Cardiac muscle cell (in vitro differentiated cells and primary cell): ENCODE measurements at regions not wholly inside any gene's neighbourhood (a gene's known extent, or its start where the extent isn't known, plus 50 kb on each side); places are given as distances from the start of the nearest gene placed in this dataset.
"Not testable (repeated sequence)": the region's sequence is repeated elsewhere in the genome, so short reads cannot be mapped to it uniquely, and the experiment has no call there.

Experiments used
- DNase-seq, 2 donors: peaks; one replicate each; pipeline versions ENCODE4 v3.0.0 to v3.0.0-alpha.2; 2010 to 2017; ENCODE audit warnings: low read depth in 1 of 2, low spot score in 1 of 2
- H3K27ac ChIP-seq: fragments of 200-600 bp; sonication (generic); 2 replicates; pipeline ENCODE4 v1.5.1; 2016
- H3K27me3 ChIP-seq: fragments of 200-600 bp; sonication (generic); 2 replicates; pipeline ENCODE4 v1.6.0; 2016; ENCODE audit warnings: control low read depth
- H3K36me3 ChIP-seq: fragments of 200-600 bp; sonication (generic); 2 replicates; pipeline ENCODE4 v1.5.1; 2016; ENCODE audit warnings: control low read depth
- H3K4me1 ChIP-seq: fragments of 200-600 bp; sonication (generic); 2 replicates; pipeline ENCODE4 v1.8.1; 2017; ENCODE audit warnings: low read depth, mild to moderate bottlenecking, mixed run types
- H3K4me3 ChIP-seq: fragments of 200-600 bp; sonication (generic); 2 replicates; pipeline ENCODE4 v1.5.1; 2016; ENCODE audit warnings: mild to moderate bottlenecking
- H3K9me3 ChIP-seq: fragments of 200-600 bp; sonication (generic); 2 replicates; pipeline ENCODE4 v1.5.1; 2017; ENCODE audit warnings: low read depth, mild to moderate bottlenecking, control low read depth
- TF ChIP-seq, protein P1 (sequence below): IDR thresholded peaks from 2 replicates; pipeline ENCODE4 v1.5.1; 2012; ENCODE audit warnings: low read depth, mild to moderate bottlenecking, low read length

DNA sequence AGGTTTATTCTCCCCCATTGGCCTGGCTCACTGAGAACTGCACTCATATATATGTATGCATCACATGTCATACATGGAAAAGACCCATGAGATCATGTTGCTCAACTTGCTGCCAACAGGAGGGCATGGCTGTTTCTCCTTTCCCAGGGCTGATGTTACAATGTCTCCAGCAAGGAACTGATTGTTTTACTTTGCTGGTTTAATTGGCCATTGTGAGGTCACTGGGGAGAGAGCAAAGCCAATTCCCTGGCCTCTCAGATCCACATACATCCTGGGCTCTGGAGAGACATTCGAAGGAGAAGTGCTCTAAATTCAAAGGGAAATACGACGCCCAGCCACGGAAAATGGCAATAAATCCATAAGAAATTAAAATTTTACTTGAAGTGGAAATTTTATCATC, 287.8 kb downstream of the WDR11 start:
- TF ChIP-seq, protein P1, sequence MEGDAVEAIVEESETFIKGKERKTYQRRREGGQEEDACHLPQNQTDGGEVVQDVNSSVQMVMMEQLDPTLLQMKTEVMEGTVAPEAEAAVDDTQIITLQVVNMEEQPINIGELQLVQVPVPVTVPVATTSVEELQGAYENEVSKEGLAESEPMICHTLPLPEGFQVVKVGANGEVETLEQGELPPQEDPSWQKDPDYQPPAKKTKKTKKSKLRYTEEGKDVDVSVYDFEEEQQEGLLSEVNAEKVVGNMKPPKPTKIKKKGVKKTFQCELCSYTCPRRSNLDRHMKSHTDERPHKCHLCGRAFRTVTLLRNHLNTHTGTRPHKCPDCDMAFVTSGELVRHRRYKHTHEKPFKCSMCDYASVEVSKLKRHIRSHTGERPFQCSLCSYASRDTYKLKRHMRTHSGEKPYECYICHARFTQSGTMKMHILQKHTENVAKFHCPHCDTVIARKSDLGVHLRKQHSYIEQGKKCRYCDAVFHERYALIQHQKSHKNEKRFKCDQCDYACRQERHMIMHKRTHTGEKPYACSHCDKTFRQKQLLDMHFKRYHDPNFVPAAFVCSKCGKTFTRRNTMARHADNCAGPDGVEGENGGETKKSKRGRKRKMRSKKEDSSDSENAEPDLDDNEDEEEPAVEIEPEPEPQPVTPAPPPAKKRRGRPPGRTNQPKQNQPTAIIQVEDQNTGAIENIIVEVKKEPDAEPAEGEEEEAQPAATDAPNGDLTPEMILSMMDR = no peak
- DNase-seq = no peak
- H3K4me3 ChIP-seq = no peak overlapping the region

DNA sequence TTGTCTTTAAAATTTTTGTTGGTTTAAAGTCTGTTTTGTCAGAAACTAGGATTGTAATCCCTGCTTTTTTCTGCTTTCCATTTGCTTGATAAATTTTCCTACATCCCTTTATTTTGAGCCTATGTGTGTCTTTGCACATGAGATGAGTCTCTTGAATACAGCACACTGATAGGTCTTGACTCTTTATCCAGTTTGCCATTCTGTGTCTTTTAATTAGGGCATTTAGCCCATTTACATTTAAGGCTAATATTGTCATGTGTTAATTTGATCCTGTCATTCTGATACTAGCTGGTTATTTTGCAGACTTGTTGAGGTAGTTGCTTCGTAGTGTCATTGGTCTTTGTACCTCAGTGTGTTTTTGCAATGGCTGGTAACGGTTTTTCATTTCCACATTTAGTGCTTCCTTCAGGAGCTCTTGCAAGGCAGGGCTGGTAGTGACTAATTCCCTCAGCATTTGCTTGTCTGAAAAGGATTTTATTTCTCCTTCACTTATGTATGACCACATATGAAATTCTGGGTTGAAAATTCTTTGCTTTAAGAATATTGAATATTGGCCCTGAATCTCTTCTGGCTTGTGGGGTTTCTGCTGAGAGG, 294.7 kb downstream of the WDR11 start:
- H3K36me3 ChIP-seq, H3K27me3 ChIP-seq, H3K27ac ChIP-seq, DNase-seq, H3K4me3 ChIP-seq, H3K4me1 ChIP-seq, H3K9me3 ChIP-seq: not testable (repeated sequence)

More for the DNA sequence above, 287.8 kb downstream of the WDR11 start:
- peaks cover 14% of the 10 kb centered on the region for H3K4me1 ChIP-seq
- H3K36me3 ChIP-seq = no peaks in the 10 kb centered on the region
- H3K9me3 ChIP-seq = no peaks in the 10 kb centered on the region
- no peaks in the 10 kb centered on the region for H3K27me3 ChIP-seq
- H3K27ac ChIP-seq = no peak overlapping the region

DNA sequence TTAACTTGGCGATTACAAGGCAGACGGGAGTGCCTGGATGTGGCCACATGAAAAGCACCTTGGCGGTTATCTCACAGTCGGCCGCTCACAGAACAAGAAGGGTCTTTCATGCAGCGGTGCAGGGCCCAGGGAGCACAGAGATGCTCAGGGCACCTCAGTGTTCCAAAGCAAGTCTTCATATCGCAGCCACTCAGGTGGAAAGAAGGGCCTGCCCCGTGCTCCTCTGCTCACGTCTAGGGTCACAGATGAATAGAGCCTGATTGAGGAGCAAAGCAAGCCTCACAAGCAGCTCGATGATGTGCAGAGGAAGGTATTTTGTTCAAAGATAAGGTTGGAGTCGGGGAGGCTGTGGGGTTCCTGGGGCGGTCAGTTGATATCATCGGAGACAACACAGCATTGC, 297.8 kb downstream of the WDR11 start:
- Histone ChIP-seq H3K4me1 (no peaks in the 10 kb centered on the region), H3K9me3 (no peaks in the 10 kb centered on the region), H3K27me3 (no peaks in the 10 kb centered on the region), H3K36me3 (no peaks in the 10 kb centered on the region), H3K27ac (no peak overlapping the region), H3K4me3 (no peak overlapping the region)
- TF ChIP-seq, protein P1 = no peak
- no peak for DNase-seq

DNA sequence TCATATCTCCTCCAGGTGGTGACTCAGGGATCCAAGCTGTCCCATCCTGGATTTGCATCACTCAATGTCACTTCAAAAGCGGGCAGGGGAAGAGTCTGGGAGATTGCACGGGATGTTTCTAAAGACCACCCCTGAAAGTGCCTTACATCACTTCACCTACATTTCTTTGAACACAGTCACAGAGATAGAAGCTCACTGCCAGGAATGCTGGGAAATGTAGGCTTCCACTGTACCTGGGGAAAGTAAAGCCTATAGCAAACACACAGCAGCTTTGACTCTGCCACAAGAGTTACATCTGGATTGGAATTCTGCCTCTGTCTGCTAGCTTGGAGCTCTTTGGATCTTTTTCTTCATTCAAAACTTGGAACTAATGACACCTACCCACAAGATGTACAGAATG, 300.9 kb downstream of the WDR11 start:
- no peaks in the 10 kb centered on the region for H3K36me3 ChIP-seq
- H3K4me1 ChIP-seq = no peaks in the 10 kb centered on the region
- H3K27ac ChIP-seq = no peak overlapping the region
- no peaks in the 10 kb centered on the region for H3K9me3 ChIP-seq
- H3K27me3 ChIP-seq = no peaks in the 10 kb centered on the region
- H3K4me3 ChIP-seq = no peak overlapping the region
- DNase-seq = no peak
- TF ChIP-seq, protein P1 = no peak

DNA sequence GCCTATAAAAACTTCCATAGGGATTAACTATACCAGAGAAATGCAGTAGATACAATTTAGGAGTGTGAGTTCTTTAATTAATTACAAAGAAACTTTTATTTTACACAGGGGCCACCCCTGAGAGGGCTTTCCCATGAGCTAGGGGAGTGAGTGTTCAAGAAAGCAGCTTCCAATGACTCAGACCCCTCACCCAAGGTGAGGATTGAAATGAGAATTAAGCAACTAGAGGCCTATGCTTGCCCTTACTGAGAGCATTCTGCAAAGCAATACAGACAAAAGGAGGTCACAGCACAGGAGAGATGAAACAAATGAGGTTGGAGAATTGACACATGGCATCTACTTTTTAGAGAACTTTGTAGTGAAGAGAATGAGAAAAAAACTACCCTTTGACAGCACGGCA, 301.8 kb downstream of the WDR11 start:
- H3K4me3 ChIP-seq = no peak overlapping the region
- no peak overlapping the region for H3K27ac ChIP-seq
- H3K36me3 ChIP-seq = no peaks in the 10 kb centered on the region
- H3K4me1 ChIP-seq = no peaks in the 10 kb centered on the region
- no peaks in the 10 kb centered on the region for H3K27me3 ChIP-seq
- no peaks in the 10 kb centered on the region for H3K9me3 ChIP-seq
- no peak for DNase-seq
- TF ChIP-seq, protein P1 = no peak

DNA sequence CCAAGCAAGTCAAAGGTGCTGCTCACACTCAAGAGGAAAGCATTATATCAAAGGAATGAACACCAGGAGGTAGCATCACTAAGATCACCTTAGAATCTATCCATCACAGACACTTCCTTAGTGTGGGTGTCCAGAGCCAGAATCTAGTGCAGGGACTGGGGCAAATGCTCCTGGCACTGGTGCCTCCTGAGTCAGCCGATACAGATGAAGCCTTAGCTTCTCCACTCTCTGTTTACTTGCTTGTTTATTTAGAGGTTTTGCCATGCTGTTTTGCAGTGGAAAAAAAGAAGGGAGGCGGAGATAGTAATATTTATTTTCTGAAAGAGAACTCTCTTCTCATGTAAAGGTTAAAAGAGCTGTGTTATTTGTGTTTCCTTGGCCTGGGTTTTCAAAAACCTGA, 303.1 kb downstream of the WDR11 start:
- no peak for DNase-seq
- Histone ChIP-seq H3K4me1 (no peaks in the 10 kb centered on the region), H3K9me3 (no peaks in the 10 kb centered on the region), H3K36me3 (no peaks in the 10 kb centered on the region), H3K27ac (no peak overlapping the region), H3K27me3 (no peaks in the 10 kb centered on the region), H3K4me3 (no peak overlapping the region)
- TF ChIP-seq, protein P1 = no peak
